SJCRH30 (cell line): ENCODE measurements at regions not wholly inside any gene's neighbourhood (a gene's known extent, or its start where the extent isn't known, plus 50 kb on each side); places are given as distances from the start of the nearest gene placed in this dataset.
A peak's percentile ranks its signal among the peaks of the same experiment; 100 is the strongest.
"Not testable (repeated sequence)": the region's sequence is repeated elsewhere in the genome, so short reads cannot be mapped to it uniquely, and the experiment has no call there.

Source experiments
- DNase-seq, 2 experiments: peaks; one replicate each; pipeline ENCODE4 v3.0.0-alpha.2; 2015 to 2020
- H3K27ac ChIP-seq: fragments of 250-450 bp; sonication (Bioruptor Pico); 2 replicates; pipeline ENCODE4 v1.5.1; 2020; ENCODE audit warnings: mild to moderate bottlenecking, moderate library complexity
- H3K27me3 ChIP-seq: fragments of 250-450 bp; sonication (Bioruptor Pico); 2 replicates; pipeline ENCODE4 v1.5.1; 2020; ENCODE audit warnings: mild to moderate bottlenecking, moderate library complexity
- H3K36me3 ChIP-seq: fragments of 250-450 bp; sonication (Bioruptor Pico); 2 replicates; pipeline ENCODE4 v1.5.1; 2020; ENCODE audit warnings: mild to moderate bottlenecking, moderate library complexity
- H3K4me1 ChIP-seq: fragments of 250-450 bp; sonication (Bioruptor Pico); 2 replicates; pipeline ENCODE4 v1.5.1; 2020; ENCODE audit warnings: mild to moderate bottlenecking, moderate library complexity
- H3K4me3 ChIP-seq: fragments of 250-450 bp; sonication (Bioruptor Pico); 2 replicates; pipeline ENCODE4 v1.5.1; 2020; ENCODE audit warnings: mild to moderate bottlenecking, moderate library complexity
- H3K9me3 ChIP-seq: fragments of 250-450 bp; sonication (Bioruptor Pico); replicated peaks from 2 replicates; pipeline ENCODE4 v1.5.1; 2020; ENCODE audit warnings: mild to moderate bottlenecking, moderate library complexity

DNA sequence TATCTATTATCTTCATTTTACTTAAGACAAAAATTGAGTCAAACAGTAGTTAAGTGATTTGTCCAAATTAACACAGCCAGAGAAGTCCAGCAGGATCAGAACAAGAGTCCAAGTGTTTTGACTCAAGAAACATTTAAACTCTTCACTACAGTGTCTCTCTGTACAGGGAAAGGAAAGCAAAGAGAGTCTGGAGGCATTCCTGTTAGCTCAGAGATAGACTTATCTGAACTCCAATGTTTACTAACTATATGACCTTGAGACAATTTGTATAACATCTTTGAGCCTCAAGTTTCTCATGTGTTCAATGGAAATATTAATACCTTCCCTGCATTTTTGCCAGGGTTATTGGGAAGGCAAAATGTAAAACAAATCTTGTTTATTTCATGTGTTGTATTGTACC is 849.1 kb downstream of the DIPK2A start:
- Histone ChIP-seq H3K27ac (no peak overlapping the region), H3K27me3 (no peaks in the 10 kb centered on the region), H3K9me3 (no peaks in the 10 kb centered on the region), H3K4me3 (no peak overlapping the region), H3K36me3 (no peaks in the 10 kb centered on the region), H3K4me1 (no peaks in the 10 kb centered on the region)
- DNase-seq = no peak

DNA sequence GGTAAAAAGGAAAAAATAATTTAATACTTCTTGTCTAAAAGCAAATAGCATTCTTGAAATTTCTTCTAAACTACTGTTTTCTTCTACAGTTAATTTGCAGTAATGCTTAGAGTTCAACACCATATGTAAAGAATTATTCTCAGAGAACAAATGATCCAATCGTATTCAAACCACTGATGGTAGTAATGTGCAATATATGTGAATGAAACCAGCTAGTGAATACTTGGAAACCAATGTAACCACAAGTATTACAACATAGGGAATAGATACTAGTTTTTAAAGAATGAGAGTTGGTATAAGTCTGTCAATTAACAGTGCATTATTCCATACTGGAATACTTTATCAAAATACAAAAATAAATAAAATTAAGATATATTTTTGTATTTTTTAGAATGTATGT is 850.0 kb downstream of the DIPK2A start:
- Histone ChIP-seq H3K36me3 (no peaks in the 10 kb centered on the region), H3K27me3 (no peaks in the 10 kb centered on the region), H3K4me3 (no peak overlapping the region), H3K27ac (no peak overlapping the region), H3K4me1 (no peaks in the 10 kb centered on the region), H3K9me3 (no peaks in the 10 kb centered on the region)
- no peak for DNase-seq

DNA sequence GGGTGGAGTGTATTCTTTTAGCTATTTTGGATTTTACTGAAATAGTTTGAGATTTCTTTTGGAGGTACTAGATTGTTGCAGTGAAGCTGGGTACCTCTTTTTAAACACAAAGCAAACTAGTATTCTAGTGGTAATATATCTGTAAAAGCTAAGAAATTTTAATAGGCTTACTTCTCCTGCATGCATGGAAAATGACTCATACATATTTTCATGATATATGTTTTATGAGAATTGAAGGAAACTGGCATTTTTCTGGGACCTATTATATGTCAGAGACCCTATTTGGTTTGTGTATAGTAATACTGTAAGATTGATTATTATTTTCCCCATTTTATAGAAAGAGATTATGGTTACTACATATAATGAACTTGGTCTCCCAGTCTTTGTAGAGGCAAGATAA is 851.0 kb downstream of the DIPK2A start:
- no peak overlapping the region for H3K27ac ChIP-seq
- H3K36me3 ChIP-seq = no peaks in the 10 kb centered on the region
- no peak for DNase-seq
- no peaks in the 10 kb centered on the region for H3K9me3 ChIP-seq
- no peak overlapping the region for H3K4me3 ChIP-seq
- H3K4me1 ChIP-seq = no peaks in the 10 kb centered on the region
- H3K27me3 ChIP-seq = no peaks in the 10 kb centered on the region

DNA sequence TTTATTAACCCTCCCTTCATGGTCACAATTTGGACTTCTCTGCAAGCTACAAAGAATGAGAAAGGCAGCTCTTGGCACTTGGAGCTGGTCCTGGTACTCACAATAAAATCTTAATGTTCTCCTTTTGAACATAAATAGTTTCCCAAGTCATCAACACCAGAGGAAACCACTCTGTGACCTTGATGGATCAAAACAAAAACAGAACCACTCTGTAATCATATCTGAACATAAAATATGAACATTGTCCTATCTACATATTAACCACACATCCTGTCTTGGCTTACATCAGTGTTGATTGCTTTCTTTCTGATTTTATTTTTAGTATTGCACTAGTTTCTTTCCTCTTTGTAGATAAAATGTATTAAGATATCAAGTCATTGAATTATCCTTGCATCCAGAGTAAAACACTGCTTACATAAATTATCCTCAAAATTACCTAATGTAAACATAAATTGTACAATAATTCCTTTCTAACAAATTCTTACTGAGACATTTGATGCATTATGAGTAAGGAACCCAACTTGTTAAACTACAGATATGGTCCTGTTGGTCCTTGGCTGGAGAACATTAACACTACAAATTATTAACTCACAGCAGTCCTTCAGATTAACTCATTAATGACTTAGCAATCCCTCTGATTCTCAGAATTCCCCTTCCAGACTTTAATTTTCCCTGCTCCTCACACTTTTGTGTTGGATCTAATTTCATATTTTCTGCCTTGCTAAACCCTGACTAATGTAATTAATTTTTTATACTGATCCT is 860.5 kb downstream of the DIPK2A start:
- no peak overlapping the region for H3K4me3 ChIP-seq
- H3K36me3 ChIP-seq = no peaks in the 10 kb centered on the region
- no peak overlapping the region for H3K27ac ChIP-seq
- no peaks in the 10 kb centered on the region for H3K9me3 ChIP-seq
- no peak for DNase-seq
- no peaks in the 10 kb centered on the region for H3K27me3 ChIP-seq
- H3K4me1 ChIP-seq = no peaks in the 10 kb centered on the region

DNA sequence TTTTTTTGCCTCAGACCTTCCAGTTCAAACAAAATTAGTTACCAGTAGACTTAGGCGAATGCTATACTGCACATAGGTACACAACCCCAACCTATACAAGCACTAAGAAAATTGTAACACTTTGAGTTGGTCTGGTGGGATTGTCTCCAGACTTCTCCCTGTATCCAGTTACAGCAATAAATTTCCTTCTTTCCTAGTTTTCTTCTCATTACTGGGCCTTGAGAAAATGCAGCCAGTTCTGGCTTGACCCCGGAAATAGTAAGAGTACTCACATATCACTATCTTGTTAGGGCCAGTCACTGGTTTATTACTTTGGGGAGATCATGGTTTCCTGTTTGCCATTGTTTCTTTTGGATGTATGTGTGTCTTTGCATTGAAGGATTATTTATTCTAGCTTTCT is 868.4 kb downstream of the DIPK2A start:
- no peak for DNase-seq
- H3K27ac ChIP-seq = no peak overlapping the region
- H3K9me3 ChIP-seq = no peaks in the 10 kb centered on the region
- no peaks in the 10 kb centered on the region for H3K4me1 ChIP-seq
- H3K27me3 ChIP-seq = no peaks in the 10 kb centered on the region
- no peaks in the 10 kb centered on the region for H3K36me3 ChIP-seq
- no peak overlapping the region for H3K4me3 ChIP-seq

DNA sequence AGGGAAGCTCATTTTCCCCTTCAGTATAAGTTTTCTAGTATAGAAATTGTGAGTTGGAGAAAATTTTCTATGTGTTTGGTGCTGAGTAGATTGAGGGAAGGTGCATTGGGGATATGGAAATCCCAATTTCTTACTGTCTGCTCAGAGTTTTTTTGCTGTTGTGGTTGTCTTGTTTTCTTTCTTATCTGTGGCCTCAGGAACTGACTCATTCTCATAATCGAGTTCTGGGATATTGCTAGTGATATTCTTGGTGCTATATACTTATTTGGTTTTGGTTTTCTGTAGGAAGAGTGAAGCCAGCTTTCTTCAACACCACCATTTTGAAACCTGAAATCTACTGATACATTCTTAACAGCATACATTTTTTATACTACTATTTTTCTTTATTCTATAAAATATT is 869.2 kb downstream of the DIPK2A start:
- Histone ChIP-seq H3K4me1 (no peaks in the 10 kb centered on the region), H3K36me3 (no peaks in the 10 kb centered on the region), H3K9me3 (no peaks in the 10 kb centered on the region), H3K27me3 (no peaks in the 10 kb centered on the region), H3K4me3 (no peak overlapping the region), H3K27ac (no peak overlapping the region)
- DNase-seq = no peak

DNA sequence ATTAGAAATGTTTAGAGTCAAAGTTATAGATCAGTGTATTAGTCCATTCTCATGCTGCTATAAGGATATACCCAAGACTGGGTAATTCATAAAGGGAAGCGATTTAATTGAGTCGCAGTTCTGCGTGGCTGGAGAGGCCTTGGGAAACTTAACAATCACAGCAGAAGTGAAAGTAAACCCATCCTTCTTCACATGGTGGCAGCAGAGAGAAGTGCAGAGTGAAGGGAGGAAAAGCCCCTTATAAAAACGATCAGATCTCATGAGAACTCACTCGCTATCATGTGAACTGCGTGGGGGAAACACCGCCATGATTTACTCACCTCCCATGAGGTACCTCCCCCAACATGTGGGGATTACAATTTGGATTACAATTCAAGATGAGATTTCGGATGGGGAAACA is 871.5 kb downstream of the DIPK2A start:
- H3K27ac ChIP-seq = no peak overlapping the region
- no peaks in the 10 kb centered on the region for H3K9me3 ChIP-seq
- peak in 1 of 2 experiments; percentile 5 for DNase-seq
- H3K27me3 ChIP-seq = no peaks in the 10 kb centered on the region
- H3K4me1 ChIP-seq = no peaks in the 10 kb centered on the region
- no peak overlapping the region for H3K4me3 ChIP-seq
- H3K36me3 ChIP-seq = no peaks in the 10 kb centered on the region

DNA sequence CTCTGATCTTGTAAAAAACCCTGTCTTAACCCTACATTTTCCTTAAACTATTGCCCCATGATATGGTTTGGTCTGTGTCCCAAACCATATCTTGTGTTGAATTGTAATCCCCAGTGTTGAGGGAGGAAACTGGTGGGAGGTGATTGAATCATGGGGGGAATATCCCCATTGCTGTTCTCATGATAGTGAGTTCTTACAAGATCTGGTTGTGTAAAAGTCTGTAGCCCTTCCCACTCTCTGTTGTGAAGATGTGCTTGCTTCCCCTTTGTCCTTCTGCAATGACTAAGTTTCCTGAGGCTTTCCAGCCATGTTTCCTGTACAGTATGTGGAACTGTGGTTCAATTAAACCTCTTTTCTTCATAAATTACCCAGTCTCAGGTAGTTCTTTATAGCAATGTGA is 881.4 kb downstream of the DIPK2A start:
- H3K9me3 ChIP-seq = no peaks in the 10 kb centered on the region
- no peak overlapping the region for H3K27ac ChIP-seq
- no peak overlapping the region for H3K4me3 ChIP-seq
- H3K36me3 ChIP-seq = no peaks in the 10 kb centered on the region
- H3K27me3 ChIP-seq = no peaks in the 10 kb centered on the region
- no peaks in the 10 kb centered on the region for H3K4me1 ChIP-seq
- no peak for DNase-seq

DNA sequence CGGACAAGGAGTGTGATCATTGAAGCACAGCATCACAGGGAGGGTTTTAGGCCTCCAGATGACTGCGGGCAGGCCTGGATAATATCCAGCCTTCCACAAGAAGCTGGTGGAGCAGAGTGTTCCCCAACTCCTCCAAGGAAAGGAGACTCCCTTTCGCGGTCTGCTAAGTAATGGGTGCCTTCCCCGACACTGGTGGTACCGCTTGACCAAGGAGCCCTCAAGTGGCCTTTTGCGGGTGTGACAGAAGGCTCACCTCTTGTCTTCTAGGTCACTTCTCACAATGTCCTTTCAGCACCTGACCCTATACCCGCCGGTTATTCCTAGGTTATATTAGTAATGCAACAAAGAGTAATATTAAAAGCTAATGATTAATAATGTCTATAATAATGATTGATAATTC is 882.4 kb downstream of the DIPK2A start:
- H3K4me3 ChIP-seq, H3K36me3 ChIP-seq, H3K27ac ChIP-seq, H3K9me3 ChIP-seq, H3K27me3 ChIP-seq, H3K4me1 ChIP-seq, DNase-seq: not testable (repeated sequence)

DNA sequence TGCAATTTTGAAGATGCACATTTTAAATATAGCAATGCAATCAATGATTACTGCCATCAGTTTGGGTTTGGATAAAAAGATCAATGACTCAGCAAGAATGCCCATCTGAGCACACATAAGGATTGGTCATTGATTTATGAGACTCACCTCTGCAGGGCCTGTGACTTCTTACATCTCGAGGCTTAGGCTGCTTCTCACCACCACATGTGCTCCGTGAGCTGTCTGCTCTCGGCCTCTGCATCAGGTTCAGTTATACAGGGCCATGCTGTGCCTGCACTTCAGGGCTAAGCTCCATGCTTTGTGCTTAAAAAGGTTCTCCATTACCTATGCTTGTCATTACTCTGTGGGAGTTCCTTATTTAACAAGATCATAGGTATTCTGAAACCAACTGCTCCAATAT is 887.5 kb downstream of the DIPK2A start:
- H3K9me3 ChIP-seq = no peaks in the 10 kb centered on the region
- H3K27ac ChIP-seq = no peak overlapping the region
- H3K36me3 ChIP-seq = no peaks in the 10 kb centered on the region
- H3K4me1 ChIP-seq = no peaks in the 10 kb centered on the region
- no peaks in the 10 kb centered on the region for H3K27me3 ChIP-seq
- DNase-seq = no peak
- no peak overlapping the region for H3K4me3 ChIP-seq

DNA sequence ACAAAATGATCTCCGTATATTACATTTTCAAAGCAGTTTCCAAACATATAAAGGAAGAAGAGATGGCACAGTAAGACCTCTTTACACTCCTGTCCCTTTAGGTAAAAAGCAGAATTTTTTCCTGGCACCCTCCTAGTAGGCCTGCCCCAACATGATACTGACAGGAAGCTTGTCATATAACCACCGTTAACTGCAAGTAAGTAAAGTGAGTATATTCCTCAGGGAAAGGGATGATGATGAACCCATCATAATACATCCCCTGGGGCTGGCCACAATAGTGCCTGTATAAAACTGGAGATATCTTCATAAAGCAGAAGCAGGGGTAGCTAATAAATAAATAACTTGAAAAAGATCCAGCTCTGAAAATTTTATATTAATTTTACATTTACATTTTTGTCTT is 893.0 kb downstream of the DIPK2A start:
- Histone ChIP-seq H3K27me3 (no peaks in the 10 kb centered on the region), H3K4me1 (no peaks in the 10 kb centered on the region), H3K9me3 (no peaks in the 10 kb centered on the region), H3K36me3 (no peaks in the 10 kb centered on the region), H3K4me3 (no peak overlapping the region), H3K27ac (no peak overlapping the region)
- DNase-seq = no peak

DNA sequence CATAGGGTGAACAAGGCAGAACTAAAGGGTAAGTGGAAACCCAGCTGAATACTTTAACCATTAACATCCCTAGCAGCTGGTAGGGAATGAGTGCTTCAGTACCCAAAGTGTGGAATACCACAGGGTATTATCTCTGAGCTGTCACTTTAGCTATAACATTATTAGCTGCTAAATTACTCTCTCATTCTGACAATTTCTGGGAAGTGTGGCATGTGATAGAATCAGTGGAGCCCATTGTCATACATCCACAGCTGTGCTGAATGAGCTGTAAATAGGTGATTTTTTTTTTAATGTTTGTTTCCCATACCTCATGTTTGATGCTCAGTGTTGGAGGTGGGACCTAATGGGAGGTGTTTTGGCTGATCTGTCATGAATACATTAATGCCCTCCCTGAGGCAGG is 894.3 kb downstream of the DIPK2A start:
- Histone ChIP-seq H3K27ac (no peak overlapping the region), H3K36me3 (no peaks in the 10 kb centered on the region), H3K4me3 (no peak overlapping the region), H3K9me3 (no peaks in the 10 kb centered on the region), H3K4me1 (no peaks in the 10 kb centered on the region), H3K27me3 (no peaks in the 10 kb centered on the region)
- DNase-seq = no peak

DNA sequence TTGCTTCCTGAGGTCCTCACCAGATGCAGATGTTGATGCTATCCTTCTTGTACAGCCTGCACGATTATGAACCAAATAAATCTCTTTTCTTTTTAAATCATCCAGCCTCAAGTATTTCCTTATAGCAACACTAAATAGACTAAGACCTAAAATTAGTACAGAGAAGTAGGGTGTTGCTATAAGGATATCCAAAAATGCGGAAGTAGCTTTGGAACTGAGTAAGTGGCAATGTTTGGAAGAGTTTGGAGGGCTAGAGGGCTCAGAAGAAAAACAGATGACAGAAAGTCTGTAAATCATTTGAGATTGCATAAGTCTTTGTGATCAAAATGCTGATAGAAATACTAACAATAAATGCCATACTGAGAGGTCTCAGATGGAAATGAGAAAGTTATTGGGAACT is 894.9 kb downstream of the DIPK2A start:
- no peaks in the 10 kb centered on the region for H3K9me3 ChIP-seq
- no peak for DNase-seq
- H3K27ac ChIP-seq = no peak overlapping the region
- H3K4me3 ChIP-seq = no peak overlapping the region
- no peaks in the 10 kb centered on the region for H3K36me3 ChIP-seq
- H3K4me1 ChIP-seq = no peaks in the 10 kb centered on the region
- no peaks in the 10 kb centered on the region for H3K27me3 ChIP-seq

DNA sequence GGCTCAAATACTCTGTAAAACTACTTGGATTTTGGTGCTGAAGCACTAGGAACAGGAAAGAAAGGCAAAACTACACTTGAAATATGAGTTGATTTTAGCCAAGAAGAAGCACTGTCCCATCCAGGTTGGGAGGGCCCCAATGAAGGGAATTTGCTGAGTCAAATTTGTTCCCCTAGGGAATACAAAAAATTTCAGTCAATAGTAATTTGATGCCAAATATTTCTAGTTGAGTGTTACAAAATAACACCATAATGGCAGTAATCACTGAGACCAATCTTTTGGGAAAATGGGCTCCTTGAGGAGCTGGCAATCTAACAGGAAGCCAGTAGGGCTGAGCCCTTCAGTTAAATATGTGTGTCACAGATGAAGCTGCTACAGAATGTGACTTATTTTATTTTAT is 896.9 kb downstream of the DIPK2A start:
- Histone ChIP-seq H3K27me3 (no peaks in the 10 kb centered on the region), H3K9me3 (no peaks in the 10 kb centered on the region), H3K4me1 (no peaks in the 10 kb centered on the region), H3K27ac (no peak overlapping the region), H3K4me3 (no peak overlapping the region), H3K36me3 (no peaks in the 10 kb centered on the region)
- no peak for DNase-seq

DNA sequence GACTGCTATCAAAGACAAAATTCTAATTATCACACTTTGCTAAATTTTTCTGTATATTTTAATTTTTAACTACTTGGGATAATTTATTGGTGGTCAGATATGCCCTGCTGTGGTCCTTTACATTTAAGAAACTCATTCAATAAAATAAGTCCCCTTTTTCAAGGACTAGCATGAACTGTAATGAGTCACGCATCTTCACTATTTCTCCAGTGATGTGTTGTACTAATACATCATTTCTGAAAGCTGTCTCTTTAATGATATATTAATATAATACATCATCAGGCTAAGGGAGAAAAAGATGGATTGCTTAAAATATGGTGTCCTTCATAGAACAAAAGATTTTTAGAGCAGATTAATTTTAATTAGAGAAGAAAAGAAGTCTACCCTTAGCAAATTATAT is 901.4 kb downstream of the DIPK2A start:
- Histone ChIP-seq H3K27me3 (no peaks in the 10 kb centered on the region), H3K4me3 (no peak overlapping the region), H3K36me3 (no peaks in the 10 kb centered on the region), H3K4me1 (no peaks in the 10 kb centered on the region), H3K27ac (no peak overlapping the region), H3K9me3 (no peaks in the 10 kb centered on the region)
- DNase-seq = no peak

DNA sequence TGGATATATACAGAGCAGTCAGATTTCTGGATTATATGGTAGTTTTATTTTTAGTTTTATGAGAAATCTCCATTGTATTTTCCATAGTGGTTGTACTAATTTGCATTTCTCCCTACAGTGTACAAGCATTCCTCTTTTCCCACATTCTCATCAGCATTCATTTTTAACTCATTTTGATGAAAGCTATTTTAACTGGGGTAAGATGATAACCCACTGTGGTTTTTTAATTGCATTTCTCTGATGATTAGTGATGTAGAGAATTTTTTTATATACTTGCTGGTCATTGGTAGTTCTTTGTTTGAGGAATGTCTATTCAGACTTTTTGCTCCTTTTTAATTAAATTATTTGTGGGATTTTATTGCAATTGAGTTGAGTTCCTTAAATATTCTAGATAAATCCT is 903.6 kb downstream of the DIPK2A start:
- H3K9me3 ChIP-seq = no peaks in the 10 kb centered on the region
- no peaks in the 10 kb centered on the region for H3K4me1 ChIP-seq
- DNase-seq = no peak
- no peak overlapping the region for H3K27ac ChIP-seq
- no peaks in the 10 kb centered on the region for H3K36me3 ChIP-seq
- H3K4me3 ChIP-seq = no peak overlapping the region
- H3K27me3 ChIP-seq = no peaks in the 10 kb centered on the region
